H1 (cell line): ENCODE measurements at regions not wholly inside any gene's neighbourhood (a gene's known extent, or its start where the extent isn't known, plus 50 kb on each side); places are given as distances from the start of the nearest gene placed in this dataset.

Experiments used
- CTCF ChIP-seq, 3 experiments: IDR thresholded peaks; 1 replicate in 2 of 3; 2 replicates in 1 of 3; pipeline versions ENCODE4 v1.5.1 to v1.6.1; 2011; ENCODE audit warnings: low read length in 3 of 3, mild to moderate bottlenecking in 3 of 3, inconsistent platforms in 2 of 3, low read depth in 1 of 3, moderate library complexity in 1 of 3; ENCODE audit not compliant: insufficient read depth in 1 of 3; ENCODE audit errors: control extremely low read depth in 1 of 3
- POLR2A ChIP-seq, 2 experiments: IDR thresholded peaks; 1 replicate in 1 of 2; 2 replicates in 1 of 2; pipeline ENCODE4 v1.6.1; 2011; ENCODE audit warnings: low read depth in 2 of 2, low read length in 2 of 2, mild to moderate bottlenecking in 2 of 2; ENCODE audit errors: control extremely low read depth in 1 of 2
- SAP30 ChIP-seq: fragments of 300-600 bp; sonication (generic); IDR thresholded peaks from 2 replicates; pipeline ENCODE4 v1.7.1; 2012; ENCODE audit warnings: low read length, moderate library complexity, mild to moderate bottlenecking, inconsistent platforms; ENCODE audit not compliant: insufficient read depth, insufficient replicate concordance

DNA sequence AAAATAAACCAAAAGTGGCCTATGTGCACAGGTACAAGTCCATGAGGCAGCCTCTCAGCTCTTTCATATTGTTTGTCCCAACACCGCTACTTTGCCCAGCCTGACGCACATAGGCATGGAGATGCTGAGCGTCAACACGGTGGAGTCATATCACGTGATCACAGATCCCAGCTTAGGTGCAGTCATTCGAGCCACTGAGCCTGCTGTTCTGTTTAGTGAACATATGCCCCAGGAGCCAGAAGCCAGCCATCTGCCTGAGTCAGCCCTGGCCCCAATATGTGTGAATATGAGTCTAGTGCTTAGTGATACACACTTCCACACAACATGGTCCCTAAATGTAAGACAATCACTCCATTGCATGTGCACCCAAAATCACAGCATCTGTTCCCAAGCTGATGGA lies 88.2 kb upstream of the LCLAT1 start:
- no peak for TF ChIP-seq CTCF (IDR thresholded peaks at IDR 0.05; ENCODE audit: control extremely low read depth in 1 of 3, insufficient read depth in 1 of 3, low read depth in 1 of 3, low read length in 3 of 3)
- TF ChIP-seq POLR2A (IDR thresholded peaks at IDR 0.05; ENCODE audit: control extremely low read depth in 1 of 2, low read depth in 2 of 2, low read length in 2 of 2), result no peak
- TF ChIP-seq SAP30, result no peak
